Stimulated activated memory B cell treated with anti-CD40 and anti-IgM and Interleukin-4, amounts not matched to agents 10 μg/mL and 1 μg/mL and 100 μg/mL, for 72 hours (primary cell): ENCODE measurements at regions not wholly inside any gene's neighbourhood (a gene's known extent, or its start where the extent isn't known, plus 50 kb on each side); places are given as distances from the start of the nearest gene placed in this dataset.
"Not testable (repeated sequence)": the region's sequence is repeated elsewhere in the genome, so short reads cannot be mapped to it uniquely, and the experiment has no call there.

Experiments
- ATAC-seq: fragments of 150-1000 bp; cut with Tn5 transposase; 2 replicates; pipeline ENCODE4 v1.10.0; 2021
- H3K27ac Mint-ChIP-seq: one replicate; pipeline ENCODE4 v1.8.0; 2022; ENCODE audit warnings: mild to moderate bottlenecking, mixed read lengths
- H3K27me3 Mint-ChIP-seq: one replicate; pipeline ENCODE4 v1.8.0; 2022; ENCODE audit warnings: mixed read lengths
- H3K36me3 Mint-ChIP-seq: one replicate; pipeline ENCODE4 v1.8.0; 2022; ENCODE audit warnings: mixed read lengths
- H3K4me1 Mint-ChIP-seq: one replicate; pipeline ENCODE4 v1.8.0; 2022; ENCODE audit warnings: mixed read lengths
- H3K4me3 Mint-ChIP-seq: one replicate; pipeline ENCODE4 v1.8.0; 2022; ENCODE audit warnings: mild to moderate bottlenecking, moderate library complexity, mixed read lengths
- H3K9me3 Mint-ChIP-seq: one replicate; pipeline ENCODE4 v1.8.0; 2022; ENCODE audit warnings: mixed read lengths

DNA sequence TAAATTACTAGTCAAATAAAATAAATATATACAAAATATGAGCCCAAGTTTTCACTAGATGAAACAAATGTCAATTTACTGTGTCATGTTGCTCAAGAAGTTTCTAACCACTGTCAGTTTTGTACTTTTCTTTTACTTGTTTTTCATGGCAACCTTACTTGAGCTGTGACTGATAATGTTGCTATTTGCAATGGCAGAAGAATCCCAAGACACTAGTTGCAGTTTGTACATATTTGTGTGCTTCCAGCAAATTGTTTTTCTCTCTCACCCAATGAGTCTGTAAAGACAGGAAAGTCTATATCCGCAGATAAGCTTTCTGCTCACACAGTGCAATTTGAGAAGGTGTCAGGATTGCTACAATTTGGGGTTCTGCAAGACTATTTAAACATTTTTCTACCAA lies 338.6 kb upstream of the PCSK5 start:
- peaks cover 6% of the 10 kb centered on the region for H3K9me3 Mint-ChIP-seq
- H3K4me1 Mint-ChIP-seq: no peaks in the 10 kb centered on the region
- H3K27me3 Mint-ChIP-seq: no peaks in the 10 kb centered on the region
- H3K27ac Mint-ChIP-seq: no peak overlapping the region
- H3K36me3 Mint-ChIP-seq: no peaks in the 10 kb centered on the region
- no peak overlapping the region for H3K4me3 Mint-ChIP-seq
- ATAC-seq: no peak

DNA sequence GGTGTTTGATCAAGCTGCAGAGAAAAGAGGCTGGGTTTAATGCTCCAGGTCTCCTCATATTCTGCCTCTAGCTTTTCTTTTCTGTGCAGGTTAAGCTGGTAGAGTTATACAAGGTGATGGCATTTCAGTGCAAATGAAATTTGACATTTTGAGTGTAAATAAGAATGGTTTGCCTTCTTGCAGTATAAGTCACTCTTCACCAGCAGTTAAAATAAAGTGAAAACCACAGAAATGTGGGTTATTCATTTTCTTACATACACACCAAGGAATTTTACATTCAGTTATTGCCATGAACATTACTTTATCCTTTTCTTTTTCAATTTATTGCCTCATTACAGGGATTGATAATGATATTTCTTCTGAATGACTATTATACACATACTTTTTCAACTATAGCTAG lies 337.5 kb upstream of the PCSK5 start:
- Mint-ChIP-seq H3K4me3 (no peak overlapping the region), H3K9me3 (peaks cover 6% of the 10 kb centered on the region), H3K4me1 (no peaks in the 10 kb centered on the region), H3K27ac (no peak overlapping the region), H3K36me3 (no peaks in the 10 kb centered on the region), H3K27me3 (no peaks in the 10 kb centered on the region)
- no peak for ATAC-seq

DNA sequence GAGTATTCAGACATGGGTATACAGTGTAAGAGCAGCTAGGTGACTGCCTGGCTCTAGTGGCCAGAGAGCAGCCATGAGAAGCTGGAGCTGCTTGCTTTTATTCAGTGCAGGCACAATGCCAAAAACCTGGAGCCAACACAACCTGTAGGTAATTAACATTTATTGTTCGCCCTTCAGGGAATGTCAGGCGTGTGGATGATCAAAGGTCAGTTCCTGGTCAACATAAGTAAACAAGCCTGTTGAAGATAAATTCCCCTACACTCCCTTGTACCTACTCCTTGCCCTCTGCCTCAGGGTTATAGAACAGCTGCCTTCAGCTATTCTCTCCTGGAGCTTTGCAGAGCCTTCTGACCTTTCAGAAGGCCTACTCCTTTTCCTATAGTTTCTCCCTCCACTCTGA lies 323.7 kb upstream of the PCSK5 start:
- not testable (repeated sequence) for H3K4me1 Mint-ChIP-seq, H3K27ac Mint-ChIP-seq, H3K36me3 Mint-ChIP-seq, ATAC-seq, H3K27me3 Mint-ChIP-seq, H3K9me3 Mint-ChIP-seq, H3K4me3 Mint-ChIP-seq

DNA sequence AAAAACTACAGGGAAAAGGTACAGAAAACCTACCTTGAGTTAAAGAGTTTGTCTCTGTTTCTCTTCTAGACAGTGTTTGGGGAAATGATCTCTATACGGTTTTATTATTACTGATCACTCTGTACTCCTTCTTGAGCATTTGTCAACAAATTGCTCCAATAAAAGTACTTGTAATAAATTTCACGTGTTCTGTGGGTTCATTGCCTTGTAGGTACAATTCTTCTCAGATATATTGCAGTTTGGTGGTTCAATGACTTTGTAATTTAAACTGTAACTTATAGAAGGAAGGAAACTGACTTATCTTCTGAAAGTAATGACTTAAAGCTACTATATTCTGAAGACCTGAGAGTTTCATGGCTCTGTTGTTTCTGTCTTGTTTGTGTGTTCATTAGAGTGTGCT lies 319.9 kb upstream of the PCSK5 start:
- Mint-ChIP-seq H3K9me3 (peaks cover 8% of the 10 kb centered on the region), H3K4me3 (no peak overlapping the region), H3K4me1 (no peaks in the 10 kb centered on the region), H3K27me3 (no peaks in the 10 kb centered on the region), H3K27ac (no peak overlapping the region), H3K36me3 (no peaks in the 10 kb centered on the region)
- ATAC-seq: no peak

DNA sequence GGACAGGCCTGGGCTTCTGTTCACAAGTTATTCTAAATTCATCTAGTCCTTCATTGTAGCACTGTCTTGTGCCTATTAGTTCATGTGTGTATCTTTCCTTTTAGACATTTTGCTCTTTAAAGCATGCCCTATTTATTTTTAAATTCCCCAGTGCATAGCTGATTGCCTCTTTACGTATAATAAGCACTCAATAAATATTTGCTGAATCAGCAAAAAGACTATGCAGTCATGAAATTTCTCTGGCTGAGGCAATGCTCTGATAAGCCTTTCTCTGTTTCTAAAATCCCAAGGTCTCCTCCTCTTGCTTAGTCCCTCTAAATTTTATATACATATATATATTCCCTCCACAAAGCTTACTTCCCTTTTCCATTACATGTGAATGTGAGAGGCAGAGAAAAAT lies 315.9 kb upstream of the PCSK5 start:
- no peaks in the 10 kb centered on the region for H3K27me3 Mint-ChIP-seq
- ATAC-seq: no peak
- no peaks in the 10 kb centered on the region for H3K4me1 Mint-ChIP-seq
- no peak overlapping the region for H3K27ac Mint-ChIP-seq
- no peak overlapping the region for H3K4me3 Mint-ChIP-seq
- H3K9me3 Mint-ChIP-seq: peaks cover 10% of the 10 kb centered on the region
- H3K36me3 Mint-ChIP-seq: no peaks in the 10 kb centered on the region

DNA sequence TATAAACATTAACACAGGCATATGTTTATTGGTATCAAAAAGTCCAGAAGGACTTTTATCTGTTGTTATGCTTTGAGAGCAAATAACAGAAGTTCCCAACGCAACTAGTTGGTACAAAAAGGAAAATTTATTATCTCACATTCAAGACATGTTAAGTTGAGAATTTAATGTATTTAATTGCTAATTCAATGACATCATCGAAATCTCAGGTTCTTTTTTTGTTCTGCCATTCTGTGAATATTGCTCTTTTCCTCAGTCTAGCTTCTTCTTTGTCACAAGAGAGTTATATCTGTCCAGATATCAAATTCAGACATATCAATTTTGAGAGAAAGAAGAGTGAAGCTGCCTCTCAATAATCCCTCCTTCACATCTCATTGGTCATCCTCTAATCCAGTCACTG lies 307.6 kb upstream of the PCSK5 start:
- no peak for ATAC-seq
- no peaks in the 10 kb centered on the region for H3K27me3 Mint-ChIP-seq
- H3K4me3 Mint-ChIP-seq: no peak overlapping the region
- no peaks in the 10 kb centered on the region for H3K4me1 Mint-ChIP-seq
- no peaks in the 10 kb centered on the region for H3K36me3 Mint-ChIP-seq
- H3K27ac Mint-ChIP-seq: no peak overlapping the region
- peaks cover 10% of the 10 kb centered on the region for H3K9me3 Mint-ChIP-seq

DNA sequence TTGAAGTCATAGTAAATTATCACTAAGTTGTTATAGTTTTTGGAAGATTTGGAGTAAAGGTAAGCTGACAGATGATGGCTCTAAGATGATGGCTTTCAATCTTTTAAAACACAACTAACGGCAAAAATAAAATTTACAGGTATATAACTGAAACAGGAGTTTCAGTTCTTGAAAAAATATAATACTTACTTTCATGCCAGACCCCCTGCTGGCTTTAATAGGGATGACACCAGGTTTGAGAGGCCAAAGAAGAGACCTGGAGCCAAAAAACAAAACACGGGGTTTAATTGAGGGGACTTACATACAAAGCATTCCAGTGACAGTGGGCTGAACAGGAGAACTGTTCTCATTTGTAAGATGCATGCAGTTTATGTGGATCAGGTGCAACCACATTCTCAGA lies 301.7 kb upstream of the PCSK5 start:
- Mint-ChIP-seq H3K27ac (no peak overlapping the region), H3K27me3 (no peaks in the 10 kb centered on the region), H3K4me1 (no peaks in the 10 kb centered on the region), H3K9me3 (peaks cover 5% of the 10 kb centered on the region), H3K36me3 (no peaks in the 10 kb centered on the region), H3K4me3 (no peak overlapping the region)
- ATAC-seq: no peak

DNA sequence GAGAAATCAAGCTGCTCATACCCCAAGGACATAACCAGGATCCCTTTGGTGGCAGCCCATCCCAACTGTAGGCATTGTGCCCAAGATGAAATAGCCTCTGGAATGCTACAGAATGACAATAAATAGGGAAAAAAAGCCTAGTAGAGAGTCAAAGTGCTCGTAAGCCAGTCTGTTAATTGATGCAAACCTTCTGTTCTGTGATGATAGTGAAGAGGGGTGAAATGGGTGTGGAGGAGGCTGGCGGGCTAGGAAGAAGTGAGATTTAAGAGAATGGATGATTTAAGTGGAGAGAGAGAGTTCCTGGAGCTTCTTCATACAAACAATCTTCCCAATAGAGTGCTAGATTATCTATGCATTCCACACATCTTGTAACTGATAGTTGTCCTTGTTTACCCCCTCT lies 301.0 kb upstream of the PCSK5 start:
- no peak for ATAC-seq
- Mint-ChIP-seq H3K4me3 (no peak overlapping the region), H3K36me3 (no peaks in the 10 kb centered on the region), H3K9me3 (peaks cover 7% of the 10 kb centered on the region), H3K27me3 (no peaks in the 10 kb centered on the region), H3K27ac (no peak overlapping the region), H3K4me1 (no peaks in the 10 kb centered on the region)

DNA sequence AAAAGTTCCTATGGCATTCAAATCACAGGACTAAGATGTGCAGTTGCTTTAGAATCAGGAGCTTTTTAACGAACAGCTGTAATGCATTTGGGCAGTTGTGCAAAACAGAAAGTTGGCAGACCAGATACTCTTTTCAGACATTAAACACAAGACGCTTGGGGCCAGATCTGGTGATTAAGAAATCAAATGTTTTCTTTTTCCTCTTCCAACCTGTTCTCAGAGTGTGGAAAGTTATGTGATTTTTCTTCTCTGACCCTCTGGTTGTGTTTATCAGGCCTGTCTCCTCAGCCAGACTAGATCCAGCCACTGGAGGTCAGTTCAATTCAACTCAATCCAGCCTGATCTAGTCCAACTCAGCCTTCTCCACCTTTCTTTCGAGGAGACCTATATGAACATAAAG lies 298.5 kb upstream of the PCSK5 start:
- ATAC-seq: no peak
- no peaks in the 10 kb centered on the region for H3K27me3 Mint-ChIP-seq
- H3K36me3 Mint-ChIP-seq: no peaks in the 10 kb centered on the region
- peaks cover 5% of the 10 kb centered on the region for H3K9me3 Mint-ChIP-seq
- H3K27ac Mint-ChIP-seq: no peak overlapping the region
- H3K4me1 Mint-ChIP-seq: no peaks in the 10 kb centered on the region
- H3K4me3 Mint-ChIP-seq: no peak overlapping the region

DNA sequence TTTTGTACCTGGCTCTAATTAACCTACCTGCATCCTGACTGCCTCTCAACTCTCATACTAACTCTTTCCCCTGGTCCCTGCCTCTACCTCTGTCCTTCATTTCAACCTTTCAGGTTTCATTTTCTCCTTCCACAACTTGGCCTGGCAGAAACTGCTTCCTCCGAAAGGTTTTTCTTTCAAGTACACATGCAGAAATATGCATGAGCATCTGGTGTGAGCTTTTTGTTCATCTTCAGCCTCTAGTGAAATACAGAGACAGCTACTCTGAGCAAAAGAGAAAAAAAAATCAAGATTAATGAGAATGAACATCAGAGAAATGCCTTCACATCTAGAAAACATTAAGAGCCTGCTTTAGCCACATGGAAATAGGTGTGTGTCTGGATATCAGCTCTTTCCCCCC lies 297.9 kb upstream of the PCSK5 start:
- H3K27ac Mint-ChIP-seq: no peak overlapping the region
- peaks cover 5% of the 10 kb centered on the region for H3K9me3 Mint-ChIP-seq
- H3K4me3 Mint-ChIP-seq: no peak overlapping the region
- H3K4me1 Mint-ChIP-seq: no peaks in the 10 kb centered on the region
- no peaks in the 10 kb centered on the region for H3K36me3 Mint-ChIP-seq
- ATAC-seq: no peak
- no peaks in the 10 kb centered on the region for H3K27me3 Mint-ChIP-seq

DNA sequence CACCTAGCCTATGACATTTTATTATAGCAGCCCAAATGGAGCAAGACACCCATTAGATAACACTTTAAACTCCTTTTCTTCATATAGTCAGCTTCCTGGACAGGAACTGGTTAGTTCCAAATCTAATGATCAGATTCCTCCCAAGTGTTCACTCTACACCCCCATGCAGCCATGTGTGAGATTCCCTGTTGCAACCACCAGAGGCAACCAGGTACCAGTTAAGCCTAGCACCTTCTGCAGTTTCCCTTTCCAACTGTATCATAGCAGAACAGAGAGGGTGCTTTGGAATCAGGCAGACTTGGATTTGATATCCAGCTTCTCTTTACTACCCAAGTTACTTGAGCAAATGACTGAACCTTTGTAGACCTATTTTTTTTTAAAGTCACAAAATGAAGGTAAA lies 296.6 kb upstream of the PCSK5 start:
- Mint-ChIP-seq H3K4me1 (no peaks in the 10 kb centered on the region), H3K4me3 (no peak overlapping the region), H3K9me3 (peaks cover 5% of the 10 kb centered on the region), H3K27me3 (no peaks in the 10 kb centered on the region), H3K36me3 (no peaks in the 10 kb centered on the region), H3K27ac (no peak overlapping the region)
- no peak for ATAC-seq

DNA sequence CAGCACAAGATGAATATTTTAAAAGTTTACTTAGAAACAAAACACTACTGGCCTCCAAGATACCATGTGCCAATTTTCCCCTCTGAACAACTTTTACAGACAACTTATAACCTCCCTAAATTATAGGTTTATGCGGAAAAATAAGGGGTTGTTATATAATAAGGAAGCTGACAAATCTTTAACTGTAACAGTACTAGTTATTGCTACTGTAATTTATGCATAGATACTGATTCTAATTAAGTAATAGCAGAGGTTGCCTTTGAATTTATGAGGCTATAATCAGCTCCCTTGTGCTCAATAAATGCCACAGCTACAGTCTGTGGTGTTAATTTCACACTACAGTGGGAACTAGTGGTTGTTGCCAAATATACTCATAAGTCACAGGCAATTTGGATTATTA lies 291.3 kb upstream of the PCSK5 start:
- ATAC-seq: no peak
- H3K27me3 Mint-ChIP-seq: no peaks in the 10 kb centered on the region
- no peaks in the 10 kb centered on the region for H3K9me3 Mint-ChIP-seq
- H3K36me3 Mint-ChIP-seq: no peaks in the 10 kb centered on the region
- H3K4me3 Mint-ChIP-seq: no peak overlapping the region
- no peak overlapping the region for H3K27ac Mint-ChIP-seq
- H3K4me1 Mint-ChIP-seq: no peaks in the 10 kb centered on the region

DNA sequence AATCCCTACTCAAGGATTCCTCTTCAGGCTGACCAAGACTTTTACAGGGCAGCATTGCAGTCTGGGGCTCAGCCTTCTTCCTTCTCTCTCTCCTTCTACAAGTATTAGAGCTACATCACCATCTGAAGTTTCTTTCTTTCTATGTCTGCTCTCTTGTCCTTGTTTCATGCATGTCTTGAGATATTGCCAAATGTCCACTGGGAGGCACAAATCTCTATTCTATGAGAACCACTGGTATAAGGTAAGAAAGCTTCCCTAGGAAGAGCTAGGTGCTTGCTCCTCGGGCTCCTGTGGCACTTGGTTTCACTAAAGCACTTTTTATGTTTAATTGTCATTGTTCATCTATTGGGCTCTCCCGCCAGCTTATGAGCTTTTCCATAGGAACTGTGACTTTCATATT lies 289.2 kb upstream of the PCSK5 start:
- Mint-ChIP-seq H3K4me3 (no peak overlapping the region), H3K4me1 (no peaks in the 10 kb centered on the region), H3K27ac (no peak overlapping the region), H3K27me3 (no peaks in the 10 kb centered on the region), H3K9me3 (peaks cover 6% of the 10 kb centered on the region), H3K36me3 (no peaks in the 10 kb centered on the region)
- no peak for ATAC-seq

DNA sequence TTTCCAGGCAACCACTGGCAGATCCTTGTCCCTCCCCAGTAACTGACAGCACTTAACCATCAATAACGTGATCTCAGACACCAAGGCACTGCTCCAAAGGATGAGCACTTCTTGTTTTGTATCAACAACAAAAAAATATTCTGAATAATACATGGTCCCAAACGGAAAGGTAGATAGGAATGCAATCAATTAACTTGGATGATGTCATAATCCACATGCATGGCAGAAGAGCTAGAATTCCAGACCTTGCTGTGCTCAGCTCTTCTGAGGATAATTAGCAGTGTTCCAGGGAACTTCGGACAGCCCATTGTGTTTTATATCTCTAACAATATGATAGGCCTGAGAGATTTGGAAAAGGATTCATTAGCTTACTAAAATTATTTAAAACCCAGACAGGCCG lies 288.4 kb upstream of the PCSK5 start:
- no peak overlapping the region for H3K27ac Mint-ChIP-seq
- H3K9me3 Mint-ChIP-seq: peaks cover 6% of the 10 kb centered on the region
- no peaks in the 10 kb centered on the region for H3K36me3 Mint-ChIP-seq
- no peaks in the 10 kb centered on the region for H3K4me1 Mint-ChIP-seq
- H3K27me3 Mint-ChIP-seq: no peaks in the 10 kb centered on the region
- no peak overlapping the region for H3K4me3 Mint-ChIP-seq
- no peak for ATAC-seq

DNA sequence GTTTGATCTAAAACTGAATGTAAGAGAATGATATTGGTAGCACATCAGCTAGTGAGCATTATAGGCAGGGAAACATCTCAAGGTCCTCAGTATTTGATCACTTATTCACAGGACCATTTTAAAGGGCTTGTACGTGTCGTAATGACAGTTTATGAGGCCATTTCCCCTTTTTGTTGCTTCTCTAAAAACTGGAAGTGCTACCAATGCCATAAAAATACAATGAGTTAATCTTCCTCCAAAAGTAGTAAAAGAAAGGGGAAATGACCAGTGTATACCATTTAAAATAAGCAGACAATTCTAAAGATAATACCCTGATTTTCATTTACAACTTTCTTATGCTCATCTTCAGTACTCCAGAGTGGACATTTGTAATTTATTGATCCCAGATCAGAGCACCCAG lies 285.8 kb upstream of the PCSK5 start:
- no peak for ATAC-seq
- peaks cover 12% of the 10 kb centered on the region for H3K9me3 Mint-ChIP-seq
- H3K36me3 Mint-ChIP-seq: no peaks in the 10 kb centered on the region
- H3K27ac Mint-ChIP-seq: no peak overlapping the region
- no peak overlapping the region for H3K4me3 Mint-ChIP-seq
- H3K27me3 Mint-ChIP-seq: no peaks in the 10 kb centered on the region
- H3K4me1 Mint-ChIP-seq: no peaks in the 10 kb centered on the region

DNA sequence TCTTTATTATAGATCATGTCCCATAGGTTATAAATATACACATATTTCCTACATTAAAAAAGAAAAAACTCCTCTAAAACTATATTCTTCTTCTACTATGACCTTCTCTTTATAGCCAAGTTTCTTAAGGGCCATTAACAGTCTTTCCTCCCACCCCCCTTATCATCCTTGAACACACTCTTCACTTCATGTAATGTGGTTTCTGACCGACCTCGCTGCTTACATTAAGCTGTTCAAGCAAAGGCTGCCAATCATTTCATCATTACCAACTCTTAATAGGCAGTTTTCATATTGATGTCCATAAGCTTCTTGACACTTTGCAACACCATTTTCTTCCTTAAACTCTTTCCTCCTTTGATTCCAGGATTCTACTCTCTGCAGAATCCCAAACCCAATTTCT lies 283.0 kb upstream of the PCSK5 start:
- H3K4me1 Mint-ChIP-seq: no peaks in the 10 kb centered on the region
- H3K27ac Mint-ChIP-seq: no peak overlapping the region
- no peaks in the 10 kb centered on the region for H3K27me3 Mint-ChIP-seq
- ATAC-seq: no peak
- H3K36me3 Mint-ChIP-seq: no peaks in the 10 kb centered on the region
- no peak overlapping the region for H3K4me3 Mint-ChIP-seq
- H3K9me3 Mint-ChIP-seq: peaks cover 12% of the 10 kb centered on the region

DNA sequence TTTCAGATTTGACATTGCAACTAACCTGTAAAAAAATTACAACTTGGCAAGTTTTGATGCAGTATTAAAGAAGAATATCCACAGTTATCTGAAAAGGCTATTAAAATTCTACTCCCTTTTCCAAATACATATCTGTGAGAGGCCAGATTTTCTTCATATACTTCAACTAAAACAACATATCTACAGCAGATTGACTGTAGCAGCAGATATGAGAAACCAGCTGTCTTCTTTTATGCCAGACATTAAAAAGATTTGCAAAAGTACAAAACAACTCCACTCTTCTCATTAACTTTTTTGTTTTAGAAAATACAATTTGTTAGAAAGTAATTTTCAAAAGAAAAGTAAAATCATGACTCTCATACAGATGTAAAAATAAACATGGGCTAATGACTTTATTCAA lies 281.1 kb upstream of the PCSK5 start:
- no peak for ATAC-seq
- Mint-ChIP-seq H3K4me3 (no peak overlapping the region), H3K27me3 (no peaks in the 10 kb centered on the region), H3K36me3 (no peaks in the 10 kb centered on the region), H3K9me3 (peaks cover 12% of the 10 kb centered on the region), H3K27ac (no peak overlapping the region), H3K4me1 (no peaks in the 10 kb centered on the region)
